GM12865 (cell line): ENCODE measurements at regions not wholly inside any gene's neighbourhood (a gene's known extent, or its start where the extent isn't known, plus 50 kb on each side); places are given as distances from the start of the nearest gene placed in this dataset.

Experiments used
- DNase-seq: peaks from one replicate; pipeline ENCODE4 v3.0.0; 2010; ENCODE audit warnings: low read depth
- H3K4me3 ChIP-seq: 2 replicates; pipeline ENCODE4 v1.5.1; 2011; ENCODE audit warnings: mild to moderate bottlenecking, low read depth, low read length, control low read depth
- CTCF ChIP-seq: IDR thresholded peaks from 2 replicates; pipeline ENCODE4 v1.5.1; 2011; ENCODE audit warnings: low read length, control low read depth, low read depth, inconsistent platforms; ENCODE audit not compliant: insufficient read depth; ENCODE audit errors: missing control alignments

GRCh38 chr22:27090611-27091011 lies 433.2 kb downstream of the MIAT start:
- H3K4me3 ChIP-seq, result no peak overlapping the region
- TF ChIP-seq CTCF, result no peak
- no peak for DNase-seq

- no peak for TF ChIP-seq CTCF
Observed at GRCh38 chr22:27093422-27093821, 436.0 kb downstream of the MIAT start.

GRCh38 chr22:27094633-27095308 lies 437.4 kb downstream of the MIAT start:
- no peak for DNase-seq
- no peak for TF ChIP-seq CTCF
- no peak overlapping the region for H3K4me3 ChIP-seq

More at GRCh38 chr22:27093422-27093821, 436.0 kb downstream of the MIAT start:
- no peak for DNase-seq
- H3K4me3 ChIP-seq, result no peak overlapping the region

- no peak for DNase-seq
- no peak for TF ChIP-seq CTCF
- H3K4me3 ChIP-seq, result no peak overlapping the region
Observed at GRCh38 chr22:27097506-27097905, 440.1 kb downstream of the MIAT start.

- H3K4me3 ChIP-seq, result no peak overlapping the region
- no peak for TF ChIP-seq CTCF
- DNase-seq, result no peak
Observed at GRCh38 chr22:27097933-27098332, 440.5 kb downstream of the MIAT start.

GRCh38 chr22:27099946-27100722 lies 442.7 kb downstream of the MIAT start:
- no peak for TF ChIP-seq CTCF
- H3K4me3 ChIP-seq, result no peak overlapping the region
- no peak for DNase-seq

GRCh38 chr22:27100789-27101188 lies 443.4 kb downstream of the MIAT start:
- no peak for TF ChIP-seq CTCF
- no peak for DNase-seq
- no peak overlapping the region for H3K4me3 ChIP-seq
